ENCODE measurements at regions not wholly inside any gene's neighbourhood (a gene's known extent, or its start where the extent isn't known, plus 50 kb on each side); places are given as distances from the start of the nearest gene placed in this dataset.
"Not testable (repeated sequence)": the region's sequence is repeated elsewhere in the genome, so short reads cannot be mapped to it uniquely, and the experiment has no call there.

DNA sequence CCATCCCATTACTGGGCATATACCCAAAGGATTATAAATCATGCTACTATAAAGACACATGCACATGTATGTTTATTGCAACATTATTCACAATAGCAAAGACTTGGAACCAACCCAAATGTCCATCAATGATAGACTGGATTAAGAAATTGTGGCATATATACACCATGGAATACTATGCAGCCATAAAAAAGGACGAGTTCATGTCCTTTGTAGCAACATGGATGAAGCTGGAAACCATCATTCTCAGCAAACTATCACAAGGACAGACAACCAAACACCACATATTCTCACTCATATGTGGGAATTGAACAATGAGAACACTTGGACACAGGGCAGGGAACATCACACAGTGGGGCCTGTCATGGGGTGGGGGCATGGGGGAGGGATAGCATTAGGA is 181.5 kb upstream of the SPRY2 start:
- TF ChIP-seq, protein P1, sequence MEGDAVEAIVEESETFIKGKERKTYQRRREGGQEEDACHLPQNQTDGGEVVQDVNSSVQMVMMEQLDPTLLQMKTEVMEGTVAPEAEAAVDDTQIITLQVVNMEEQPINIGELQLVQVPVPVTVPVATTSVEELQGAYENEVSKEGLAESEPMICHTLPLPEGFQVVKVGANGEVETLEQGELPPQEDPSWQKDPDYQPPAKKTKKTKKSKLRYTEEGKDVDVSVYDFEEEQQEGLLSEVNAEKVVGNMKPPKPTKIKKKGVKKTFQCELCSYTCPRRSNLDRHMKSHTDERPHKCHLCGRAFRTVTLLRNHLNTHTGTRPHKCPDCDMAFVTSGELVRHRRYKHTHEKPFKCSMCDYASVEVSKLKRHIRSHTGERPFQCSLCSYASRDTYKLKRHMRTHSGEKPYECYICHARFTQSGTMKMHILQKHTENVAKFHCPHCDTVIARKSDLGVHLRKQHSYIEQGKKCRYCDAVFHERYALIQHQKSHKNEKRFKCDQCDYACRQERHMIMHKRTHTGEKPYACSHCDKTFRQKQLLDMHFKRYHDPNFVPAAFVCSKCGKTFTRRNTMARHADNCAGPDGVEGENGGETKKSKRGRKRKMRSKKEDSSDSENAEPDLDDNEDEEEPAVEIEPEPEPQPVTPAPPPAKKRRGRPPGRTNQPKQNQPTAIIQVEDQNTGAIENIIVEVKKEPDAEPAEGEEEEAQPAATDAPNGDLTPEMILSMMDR (IDR thresholded peaks at IDR 0.05; ENCODE audit: low read depth, low read length, missing input control), result not testable (repeated sequence)
- TF ChIP-seq JUND (IDR thresholded peaks at IDR 0.05); FOXA1 (IDR thresholded peaks at IDR 0.05); GABPA (IDR thresholded peaks at IDR 0.05 in 1 of 2, conservative IDR thresholded peaks at IDR 0.05 in 1 of 2); RAD21 (IDR thresholded peaks at IDR 0.05): not testable (repeated sequence)
- TF ChIP-seq, protein P2, sequence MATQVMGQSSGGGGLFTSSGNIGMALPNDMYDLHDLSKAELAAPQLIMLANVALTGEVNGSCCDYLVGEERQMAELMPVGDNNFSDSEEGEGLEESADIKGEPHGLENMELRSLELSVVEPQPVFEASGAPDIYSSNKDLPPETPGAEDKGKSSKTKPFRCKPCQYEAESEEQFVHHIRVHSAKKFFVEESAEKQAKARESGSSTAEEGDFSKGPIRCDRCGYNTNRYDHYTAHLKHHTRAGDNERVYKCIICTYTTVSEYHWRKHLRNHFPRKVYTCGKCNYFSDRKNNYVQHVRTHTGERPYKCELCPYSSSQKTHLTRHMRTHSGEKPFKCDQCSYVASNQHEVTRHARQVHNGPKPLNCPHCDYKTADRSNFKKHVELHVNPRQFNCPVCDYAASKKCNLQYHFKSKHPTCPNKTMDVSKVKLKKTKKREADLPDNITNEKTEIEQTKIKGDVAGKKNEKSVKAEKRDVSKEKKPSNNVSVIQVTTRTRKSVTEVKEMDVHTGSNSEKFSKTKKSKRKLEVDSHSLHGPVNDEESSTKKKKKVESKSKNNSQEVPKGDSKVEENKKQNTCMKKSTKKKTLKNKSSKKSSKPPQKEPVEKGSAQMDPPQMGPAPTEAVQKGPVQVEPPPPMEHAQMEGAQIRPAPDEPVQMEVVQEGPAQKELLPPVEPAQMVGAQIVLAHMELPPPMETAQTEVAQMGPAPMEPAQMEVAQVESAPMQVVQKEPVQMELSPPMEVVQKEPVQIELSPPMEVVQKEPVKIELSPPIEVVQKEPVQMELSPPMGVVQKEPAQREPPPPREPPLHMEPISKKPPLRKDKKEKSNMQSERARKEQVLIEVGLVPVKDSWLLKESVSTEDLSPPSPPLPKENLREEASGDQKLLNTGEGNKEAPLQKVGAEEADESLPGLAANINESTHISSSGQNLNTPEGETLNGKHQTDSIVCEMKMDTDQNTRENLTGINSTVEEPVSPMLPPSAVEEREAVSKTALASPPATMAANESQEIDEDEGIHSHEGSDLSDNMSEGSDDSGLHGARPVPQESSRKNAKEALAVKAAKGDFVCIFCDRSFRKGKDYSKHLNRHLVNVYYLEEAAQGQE (IDR thresholded peaks at IDR 0.05), result not testable (repeated sequence)
- TF ChIP-seq, protein P3, sequence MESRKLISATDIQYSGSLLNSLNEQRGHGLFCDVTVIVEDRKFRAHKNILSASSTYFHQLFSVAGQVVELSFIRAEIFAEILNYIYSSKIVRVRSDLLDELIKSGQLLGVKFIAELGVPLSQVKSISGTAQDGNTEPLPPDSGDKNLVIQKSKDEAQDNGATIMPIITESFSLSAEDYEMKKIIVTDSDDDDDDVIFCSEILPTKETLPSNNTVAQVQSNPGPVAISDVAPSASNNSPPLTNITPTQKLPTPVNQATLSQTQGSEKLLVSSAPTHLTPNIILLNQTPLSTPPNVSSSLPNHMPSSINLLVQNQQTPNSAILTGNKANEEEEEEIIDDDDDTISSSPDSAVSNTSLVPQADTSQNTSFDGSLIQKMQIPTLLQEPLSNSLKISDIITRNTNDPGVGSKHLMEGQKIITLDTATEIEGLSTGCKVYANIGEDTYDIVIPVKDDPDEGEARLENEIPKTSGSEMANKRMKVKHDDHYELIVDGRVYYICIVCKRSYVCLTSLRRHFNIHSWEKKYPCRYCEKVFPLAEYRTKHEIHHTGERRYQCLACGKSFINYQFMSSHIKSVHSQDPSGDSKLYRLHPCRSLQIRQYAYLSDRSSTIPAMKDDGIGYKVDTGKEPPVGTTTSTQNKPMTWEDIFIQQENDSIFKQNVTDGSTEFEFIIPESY (IDR thresholded peaks at IDR 0.05), result not testable (repeated sequence)
